Gastrocnemius medialis (tissue), 4 donors: ENCODE measurements at regions not wholly inside any gene's neighbourhood (a gene's known extent, or its start where the extent isn't known, plus 50 kb on each side); places are given as distances from the start of the nearest gene placed in this dataset.

ENCODE experiments used
- POLR2A ChIP-seq, 2 donors: fragments of 450-650 bp; IDR thresholded peaks; one replicate each; pipeline ENCODE4 v1.6.1; 2017; ENCODE audit warnings: antibody characterized with exemption in 2 of 2, mild to moderate bottlenecking in 2 of 2, moderate library complexity in 2 of 2
- TF ChIP-seq, protein P1 (sequence below), 5 experiments: fragments of 450-650 bp in 3 of 5; fragments of 200-600 bp in 2 of 5; sonication (generic) in 2 of 5; IDR thresholded peaks in 4 of 5; conservative IDR thresholded peaks in 1 of 5; 1 replicate in 4 of 5; 2 replicates in 1 of 5; pipeline ENCODE4 v1.5.1; 2016 to 2019; ENCODE audit warnings: antibody characterized with exemption in 5 of 5, mild to moderate bottlenecking in 3 of 5, moderate library complexity in 3 of 5

DNA sequence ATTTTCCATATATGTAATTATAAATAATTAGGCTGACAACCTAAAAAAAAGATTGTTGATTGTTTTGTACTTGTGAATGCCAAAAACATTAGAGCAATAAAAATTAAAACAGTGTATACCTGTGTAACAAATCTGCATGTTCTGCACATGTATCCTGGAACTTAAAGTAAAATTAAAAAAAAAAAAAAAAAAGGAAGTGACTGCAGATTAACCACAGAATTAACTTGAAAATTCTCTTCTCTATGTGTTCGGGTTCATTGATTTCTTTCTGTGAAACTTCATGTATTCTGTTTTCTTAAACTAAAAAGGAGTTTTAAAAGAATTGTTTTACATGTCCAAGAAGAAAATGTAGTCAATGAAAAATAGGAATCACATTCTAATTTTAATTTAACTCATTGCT, 95.7 kb downstream of the FASLG start:
- TF ChIP-seq, protein P1, sequence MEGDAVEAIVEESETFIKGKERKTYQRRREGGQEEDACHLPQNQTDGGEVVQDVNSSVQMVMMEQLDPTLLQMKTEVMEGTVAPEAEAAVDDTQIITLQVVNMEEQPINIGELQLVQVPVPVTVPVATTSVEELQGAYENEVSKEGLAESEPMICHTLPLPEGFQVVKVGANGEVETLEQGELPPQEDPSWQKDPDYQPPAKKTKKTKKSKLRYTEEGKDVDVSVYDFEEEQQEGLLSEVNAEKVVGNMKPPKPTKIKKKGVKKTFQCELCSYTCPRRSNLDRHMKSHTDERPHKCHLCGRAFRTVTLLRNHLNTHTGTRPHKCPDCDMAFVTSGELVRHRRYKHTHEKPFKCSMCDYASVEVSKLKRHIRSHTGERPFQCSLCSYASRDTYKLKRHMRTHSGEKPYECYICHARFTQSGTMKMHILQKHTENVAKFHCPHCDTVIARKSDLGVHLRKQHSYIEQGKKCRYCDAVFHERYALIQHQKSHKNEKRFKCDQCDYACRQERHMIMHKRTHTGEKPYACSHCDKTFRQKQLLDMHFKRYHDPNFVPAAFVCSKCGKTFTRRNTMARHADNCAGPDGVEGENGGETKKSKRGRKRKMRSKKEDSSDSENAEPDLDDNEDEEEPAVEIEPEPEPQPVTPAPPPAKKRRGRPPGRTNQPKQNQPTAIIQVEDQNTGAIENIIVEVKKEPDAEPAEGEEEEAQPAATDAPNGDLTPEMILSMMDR (IDR thresholded peaks at IDR 0.05 in 4 of 5, conservative IDR thresholded peaks at IDR 0.05 in 1 of 5) = no peak
- TF ChIP-seq POLR2A (IDR thresholded peaks at IDR 0.05) = no peak
